OCI-LY3 (cell line): ENCODE measurements at regions not wholly inside any gene's neighbourhood (a gene's known extent, or its start where the extent isn't known, plus 50 kb on each side); places are given as distances from the start of the nearest gene placed in this dataset.

Source experiments
- H2AFZ ChIP-seq: fragments of 200-600, 300-600 bp; shearing (Covaris generic); 2 replicates; pipeline ENCODE4 v1.6.0; 2014; ENCODE audit warnings: antibody characterized with exemption, low read depth, low read length
- H3K27ac ChIP-seq: fragments of 200-600, 300-600 bp; sonication (generic); 2 replicates; pipeline ENCODE4 v1.5.1; 2014; ENCODE audit warnings: mild to moderate bottlenecking, low read length, moderate library complexity, mixed read lengths
- H3K27me3 ChIP-seq: fragments of 200-600, 300-600 bp; sonication (generic); 2 replicates; pipeline ENCODE4 v1.6.1; 2014; ENCODE audit warnings: low read depth, low read length, mixed read lengths
- H3K36me3 ChIP-seq: fragments of 200-600, 300-600 bp; sonication (generic); replicated peaks from 2 replicates; pipeline ENCODE3; 2014; ENCODE audit warnings: low read depth, low read length, mixed read lengths
- H3K4me1 ChIP-seq: fragments of 300-600, 200-600 bp; sonication (generic); 2 replicates; pipeline ENCODE4 v1.6.1; 2014; ENCODE audit warnings: low read length, mixed read lengths
- H3K4me2 ChIP-seq: fragments of 200-600, 300-600 bp; sonication (generic); 2 replicates; pipeline ENCODE4 v1.6.1; 2014; ENCODE audit warnings: low read length, mixed read lengths
- H3K4me3 ChIP-seq: fragments of 300-600, 200-600 bp; sonication (generic); 2 replicates; pipeline ENCODE4 v1.5.1; 2014; ENCODE audit warnings: antibody characterized with exemption, mild to moderate bottlenecking, low read length, moderate library complexity
- H3K79me2 ChIP-seq: fragments of 300-600, 200-600 bp; shearing (Covaris generic); 2 replicates; pipeline ENCODE4 v1.6.1; 2014; ENCODE audit warnings: mild to moderate bottlenecking, low read length, mixed read lengths
- H3K9ac ChIP-seq: fragments of 300-600, 200-600 bp; shearing (Covaris generic); 2 replicates; pipeline ENCODE4 v1.6.0; 2014; ENCODE audit warnings: mild to moderate bottlenecking, low read length, moderate library complexity
- H3K9me3 ChIP-seq: fragments of 200-600, 300-600 bp; shearing (Covaris generic); 2 replicates; pipeline ENCODE4 v1.6.1; 2014; ENCODE audit warnings: low read length, mixed read lengths; ENCODE audit not compliant: insufficient read depth
- H4K20me1 ChIP-seq: fragments of 200-600, 300-600 bp; sonication (generic); 2 replicates; pipeline ENCODE4 v1.6.1; 2016; ENCODE audit warnings: low read length, mixed read lengths; ENCODE audit not compliant: insufficient read depth
- CTCF ChIP-seq: fragments of 200-600, 300-600 bp; sonication (generic); IDR thresholded peaks from 2 replicates; pipeline ENCODE4 v1.5.1; 2014; ENCODE audit warnings: antibody characterized with exemption, low read length, low read depth
- EZH2phosphoT487 ChIP-seq: fragments of 200-600 bp; shearing (Covaris generic); IDR thresholded peaks from 2 replicates; pipeline ENCODE4 v1.6.1; 2018; ENCODE audit warnings: antibody characterized with exemption, mixed run types, low read depth

GRCh38 chr1:5742032-5742431, 250.2 kb downstream of the NPHP4 start:
- Histone ChIP-seq H2AFZ (no peak overlapping the region), H3K4me3 (no peak overlapping the region), H3K9ac (no peak overlapping the region), H3K36me3 (no peaks in the 10 kb centered on the region), H4K20me1 (no peaks in the 10 kb centered on the region), H3K27me3 (no peaks in the 10 kb centered on the region), H3K9me3 (no peaks in the 10 kb centered on the region), H3K27ac (no peak overlapping the region), H3K79me2 (no peaks in the 10 kb centered on the region), H3K4me2 (no peak overlapping the region), H3K4me1 (no peaks in the 10 kb centered on the region)
- TF ChIP-seq EZH2phosphoT487 (no peak), CTCF (no peak)

- Histone ChIP-seq H3K4me3 (no peak overlapping the region), H3K27ac (no peak overlapping the region), H4K20me1 (no peaks in the 10 kb centered on the region), H3K27me3 (no peaks in the 10 kb centered on the region), H3K36me3 (no peaks in the 10 kb centered on the region), H3K9me3 (no peaks in the 10 kb centered on the region), H3K4me2 (no peak overlapping the region), H3K4me1 (no peaks in the 10 kb centered on the region), H2AFZ (no peak overlapping the region), H3K9ac (no peak overlapping the region), H3K79me2 (no peaks in the 10 kb centered on the region)
- TF ChIP-seq EZH2phosphoT487 (no peak), CTCF (no peak)
Observed at GRCh38 chr1:5740865-5741860, 251.1 kb downstream of the NPHP4 start.

- Histone ChIP-seq H3K9me3 (no peaks in the 10 kb centered on the region), H3K4me3 (no peak overlapping the region), H4K20me1 (no peaks in the 10 kb centered on the region), H3K4me1 (no peaks in the 10 kb centered on the region), H3K36me3 (no peaks in the 10 kb centered on the region), H3K4me2 (no peak overlapping the region), H3K27ac (no peak overlapping the region), H3K79me2 (no peaks in the 10 kb centered on the region), H3K9ac (no peak overlapping the region), H2AFZ (no peak overlapping the region), H3K27me3 (no peaks in the 10 kb centered on the region; the same call in 1 of the 2 replicates)
- TF ChIP-seq CTCF = no peak
- no peak for TF ChIP-seq EZH2phosphoT487
Observed at GRCh38 chr1:5740450-5740849, 251.8 kb downstream of the NPHP4 start.

- no peak overlapping the region for H3K9ac ChIP-seq
- H3K9me3 ChIP-seq = no peaks in the 10 kb centered on the region
- no peak overlapping the region for H3K27ac ChIP-seq
- no peaks in the 10 kb centered on the region for H3K79me2 ChIP-seq
- H3K27me3 ChIP-seq = no peaks in the 10 kb centered on the region; the same call in 1 of the 2 replicates
- H3K4me1 ChIP-seq = no peaks in the 10 kb centered on the region
- H3K36me3 ChIP-seq = no peaks in the 10 kb centered on the region
- TF ChIP-seq CTCF = no peak
- no peak for TF ChIP-seq EZH2phosphoT487
- no peak overlapping the region for H2AFZ ChIP-seq
- H4K20me1 ChIP-seq = no peaks in the 10 kb centered on the region
- H3K4me2 ChIP-seq = no peak overlapping the region
- no peak overlapping the region for H3K4me3 ChIP-seq
Observed at GRCh38 chr1:5739561-5740078, 252.6 kb downstream of the NPHP4 start.
